ENCODE measurements at regions not wholly inside any gene's neighbourhood (a gene's known extent, or its start where the extent isn't known, plus 50 kb on each side); places are given as distances from the start of the nearest gene placed in this dataset.

DNA sequence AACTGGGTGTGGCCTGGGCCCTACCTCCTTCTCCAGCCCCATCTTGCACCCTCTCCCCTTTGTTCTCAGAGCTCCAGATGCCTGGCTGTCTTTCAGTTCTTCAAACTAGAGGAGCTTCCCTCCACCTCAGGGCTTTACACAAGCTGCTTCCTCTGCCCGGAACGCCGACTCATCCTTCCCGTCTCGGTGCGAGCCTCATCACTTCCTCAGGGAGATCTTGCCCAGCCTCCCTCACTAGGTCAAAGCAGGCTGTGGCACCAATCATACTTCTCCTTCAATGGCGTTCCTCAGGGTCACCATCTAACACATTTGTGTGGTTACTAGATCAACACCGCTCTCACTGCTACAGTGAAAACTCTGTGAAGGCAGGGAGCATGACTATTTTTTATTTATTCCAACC, 56.2 kb upstream of the ZSWIM6 start:
- peak; percentile 37 for DNase-seq
- intact Hi-C loops (cut with DNase I; ENCODE audit: low total_unique reads) = no loop called here
- Histone ChIP-seq H3K4me3 (no peak overlapping the region), H3K36me3 (ENCODE audit: low read depth, missing control alignments) (no peaks in the 10 kb centered on the region), H3K4me1 (peaks cover 10% of the 10 kb centered on the region), H3K27ac (no peak overlapping the region), H3K27me3 (no peaks in the 10 kb centered on the region), H3K9me3 (no peaks in the 10 kb centered on the region)
- 66 to 73% methylated on average over 8 of the region's 8 CpGs for WGBS, 2 donors
- no peak for TF ChIP-seq CTCF (IDR thresholded peaks at IDR 0.05)
- TF ChIP-seq POLR2A (IDR thresholded peaks at IDR 0.05) = no peak

- H3K4me3 ChIP-seq = no peak overlapping the region
- 35 to 50% methylated on average over 2 of the region's 2 CpGs for WGBS, 2 donors
- H3K4me1 ChIP-seq = peaks cover 10% of the 10 kb centered on the region
- H3K27ac ChIP-seq = peak overlapping the region in 1 of 2 donors; percentile 35
- no peaks in the 10 kb centered on the region for H3K9me3 ChIP-seq
- no peak for DNase-seq
- no peaks in the 10 kb centered on the region for H3K27me3 ChIP-seq
- TF ChIP-seq CTCF (IDR thresholded peaks at IDR 0.05) = no peak
- TF ChIP-seq POLR2A (IDR thresholded peaks at IDR 0.05) = no peak
- intact Hi-C loops (cut with DNase I; ENCODE audit: low total_unique reads) = no loop called here
- no peaks in the 10 kb centered on the region for H3K36me3 ChIP-seq (ENCODE audit: low read depth, missing control alignments)
Measured at GRCh38 chr5:61277190-61277589, 54.9 kb upstream of the ZSWIM6 start.

DNA sequence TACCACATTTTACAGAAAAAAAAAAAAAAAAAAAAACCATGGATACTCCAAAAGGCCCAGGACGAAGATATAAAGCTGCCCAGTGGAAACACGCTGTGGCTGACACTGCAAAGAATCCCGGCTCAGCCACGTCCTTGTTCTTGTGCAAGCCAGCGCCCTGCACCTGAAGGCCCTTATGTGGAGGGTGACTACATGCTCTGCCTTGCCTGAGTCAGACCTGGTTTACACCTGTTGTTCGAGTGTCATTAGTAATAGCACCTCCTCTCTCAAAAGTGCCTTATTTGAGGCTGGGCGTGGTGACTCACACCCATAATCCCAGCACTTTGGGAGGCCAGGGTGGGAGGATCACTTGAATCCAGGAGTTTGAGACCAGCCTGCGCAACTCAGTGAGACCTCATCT, 54.3 kb upstream of the ZSWIM6 start:
- Histone ChIP-seq H3K4me1 (peaks cover 10% of the 10 kb centered on the region), H3K9me3 (no peaks in the 10 kb centered on the region), H3K27me3 (no peaks in the 10 kb centered on the region), H3K36me3 (ENCODE audit: low read depth, missing control alignments) (no peaks in the 10 kb centered on the region), H3K4me3 (no peak overlapping the region), H3K27ac (no peak overlapping the region)
- intact Hi-C loops (cut with DNase I; ENCODE audit: low total_unique reads) = no loop called here
- WGBS, 2 donors = 88 to 93% methylated on average over 8 of the region's 8 CpGs
- DNase-seq = no peak
- TF ChIP-seq CTCF (IDR thresholded peaks at IDR 0.05) (no peak), POLR2A (IDR thresholded peaks at IDR 0.05) (no peak)

DNA sequence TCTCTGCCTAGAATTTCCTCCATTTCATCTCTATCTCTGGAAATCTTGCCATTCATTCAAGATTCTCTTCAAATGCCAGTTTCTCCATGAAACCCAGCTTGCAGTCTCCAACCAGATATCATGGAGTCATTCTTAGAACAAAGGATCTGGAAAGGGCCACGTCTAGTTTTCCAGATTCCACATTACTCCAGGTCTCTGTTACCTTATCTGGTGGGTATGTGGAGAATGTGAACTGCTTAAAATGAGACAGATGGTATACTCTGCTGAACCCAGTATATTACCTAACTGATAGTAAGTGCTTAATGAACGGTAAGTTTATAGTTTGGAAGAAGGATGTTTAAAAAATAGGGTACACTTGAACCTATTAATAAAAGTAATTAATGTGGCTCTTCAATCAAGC, 52.3 kb upstream of the ZSWIM6 start:
- no peak for DNase-seq
- H3K27me3 ChIP-seq = no peaks in the 10 kb centered on the region
- H3K4me1 ChIP-seq = peaks cover 6% of the 10 kb centered on the region
- no peak overlapping the region for H3K27ac ChIP-seq
- TF ChIP-seq CTCF (IDR thresholded peaks at IDR 0.05) (no peak), POLR2A (IDR thresholded peaks at IDR 0.05) (no peak)
- intact Hi-C loops (cut with DNase I; ENCODE audit: low total_unique reads) = no loop called here
- no peak overlapping the region for H3K4me3 ChIP-seq
- H3K36me3 ChIP-seq (ENCODE audit: low read depth, missing control alignments) = no peaks in the 10 kb centered on the region
- H3K9me3 ChIP-seq = no peaks in the 10 kb centered on the region
- 45 to 54% methylated on average over 2 of the region's 2 CpGs for WGBS, 2 donors

DNA sequence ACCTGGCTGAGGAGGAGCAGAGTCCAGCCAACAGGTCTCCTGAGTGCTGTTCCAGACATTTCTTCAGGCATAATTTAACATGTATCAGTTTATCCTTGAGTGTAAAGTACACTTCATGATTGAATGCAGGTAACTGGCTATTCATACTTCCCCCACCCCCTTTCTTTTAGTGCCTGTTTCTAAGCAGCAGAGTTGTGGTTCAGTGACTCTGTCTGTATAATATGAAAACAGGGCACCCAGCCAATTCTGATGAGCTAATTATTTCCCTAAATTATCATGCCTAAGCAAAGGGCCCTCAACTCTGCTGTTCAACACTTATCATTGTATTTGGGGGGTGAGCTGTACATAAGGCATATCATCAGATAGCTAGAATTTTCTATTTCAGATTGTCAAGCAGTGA, 51.9 kb upstream of the ZSWIM6 start:
- Histone ChIP-seq H3K27me3 (no peaks in the 10 kb centered on the region), H3K36me3 (ENCODE audit: low read depth, missing control alignments) (no peaks in the 10 kb centered on the region), H3K4me3 (no peak overlapping the region), H3K4me1 (peaks cover 2% of the 10 kb centered on the region), H3K27ac (no peak overlapping the region), H3K9me3 (no peaks in the 10 kb centered on the region)
- intact Hi-C loops (cut with DNase I; ENCODE audit: low total_unique reads) = no loop called here
- DNase-seq = no peak
- TF ChIP-seq POLR2A (IDR thresholded peaks at IDR 0.05) (no peak), CTCF (IDR thresholded peaks at IDR 0.05) (no peak)
